HUES48 (cell line): ENCODE measurements at regions not wholly inside any gene's neighbourhood (a gene's known extent, or its start where the extent isn't known, plus 50 kb on each side); places are given as distances from the start of the nearest gene placed in this dataset.
"Not testable (repeated sequence)": the region's sequence is repeated elsewhere in the genome, so short reads cannot be mapped to it uniquely, and the experiment has no call there.

ENCODE experiments used
- H3K27ac ChIP-seq: one replicate; pipeline ENCODE4 v1.7.0; 2013; ENCODE audit warnings: low read depth, low read length, inconsistent platforms
- H3K27me3 ChIP-seq: 2 replicates; pipeline ENCODE4 v1.6.1; 2013; ENCODE audit warnings: mild to moderate bottlenecking, low read length; ENCODE audit not compliant: control insufficient read depth, insufficient read depth
- H3K36me3 ChIP-seq: 2 replicates; pipeline ENCODE4 v1.6.1; 2013; ENCODE audit warnings: low read length; ENCODE audit not compliant: control insufficient read depth, insufficient read depth
- H3K4me1 ChIP-seq: 2 replicates; pipeline ENCODE4 v1.6.1; 2013; ENCODE audit warnings: mild to moderate bottlenecking, low read length; ENCODE audit not compliant: control insufficient read depth, insufficient read depth
- H3K4me3 ChIP-seq: 2 replicates; pipeline ENCODE4 v1.5.1; 2013; ENCODE audit warnings: mild to moderate bottlenecking, low read depth, low read length
- H3K9ac ChIP-seq: 2 replicates; pipeline ENCODE4 v1.6.1; 2013; ENCODE audit warnings: mild to moderate bottlenecking, low read depth, low read length, moderate library complexity
- H3K9me3 ChIP-seq: 2 replicates; pipeline ENCODE4 v1.6.1; 2013; ENCODE audit warnings: low read length; ENCODE audit not compliant: control insufficient read depth, insufficient read depth

- H3K9ac ChIP-seq, H3K36me3 ChIP-seq, H3K27me3 ChIP-seq, H3K4me3 ChIP-seq, H3K4me1 ChIP-seq, H3K27ac ChIP-seq, H3K9me3 ChIP-seq: not testable (repeated sequence)
These were observed 227.3 kb upstream of the AMIGO2 start for GRCh38 chr12:47306773-47307679.

GRCh38 chr12:47306130-47306529, 226.4 kb upstream of the AMIGO2 start:
- H3K27ac ChIP-seq, result no peak overlapping the region
- H3K9ac ChIP-seq, result no peak overlapping the region
- H3K36me3 ChIP-seq, result no peaks in the 10 kb centered on the region
- no peaks in the 10 kb centered on the region for H3K27me3 ChIP-seq
- no peaks in the 10 kb centered on the region for H3K4me1 ChIP-seq
- H3K4me3 ChIP-seq, result no peak overlapping the region
- no peaks in the 10 kb centered on the region for H3K9me3 ChIP-seq

GRCh38 chr12:47305464-47305863, 225.7 kb upstream of the AMIGO2 start:
- no peak overlapping the region for H3K27ac ChIP-seq
- H3K36me3 ChIP-seq, result no peaks in the 10 kb centered on the region
- no peaks in the 10 kb centered on the region for H3K9me3 ChIP-seq
- no peak overlapping the region for H3K9ac ChIP-seq
- no peak overlapping the region for H3K4me3 ChIP-seq
- no peaks in the 10 kb centered on the region for H3K27me3 ChIP-seq
- H3K4me1 ChIP-seq, result no peaks in the 10 kb centered on the region

DNA sequence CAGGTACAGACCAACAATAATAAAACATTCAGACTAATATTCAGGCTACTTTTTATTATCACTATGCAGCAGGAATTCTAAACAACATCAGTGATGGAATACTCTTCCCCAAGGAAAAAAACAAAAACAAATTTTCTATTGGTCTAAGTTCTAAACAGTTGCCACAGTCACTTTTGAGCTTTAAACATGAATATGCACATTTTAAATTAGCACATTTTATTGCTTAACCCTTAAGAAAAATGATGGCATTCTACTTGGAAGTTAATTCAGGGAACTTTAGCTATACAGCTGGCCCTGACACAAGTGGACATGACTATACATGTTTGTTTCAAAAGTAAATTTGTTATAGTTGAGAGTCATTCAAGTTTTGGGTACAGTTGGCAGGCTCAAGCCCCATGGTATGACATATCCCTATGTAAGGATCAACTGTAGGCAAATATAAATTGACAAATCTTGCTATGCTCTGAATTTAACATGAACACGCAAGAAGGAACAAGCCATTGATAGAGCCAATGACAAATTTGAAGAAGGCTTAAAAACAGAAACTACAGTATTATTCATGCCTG, 224.3 kb upstream of the AMIGO2 start:
- Histone ChIP-seq H3K4me1 (no peaks in the 10 kb centered on the region), H3K9me3 (no peaks in the 10 kb centered on the region), H3K9ac (no peak overlapping the region), H3K36me3 (no peaks in the 10 kb centered on the region), H3K27ac (no peak overlapping the region), H3K4me3 (no peak overlapping the region), H3K27me3 (no peaks in the 10 kb centered on the region)

DNA sequence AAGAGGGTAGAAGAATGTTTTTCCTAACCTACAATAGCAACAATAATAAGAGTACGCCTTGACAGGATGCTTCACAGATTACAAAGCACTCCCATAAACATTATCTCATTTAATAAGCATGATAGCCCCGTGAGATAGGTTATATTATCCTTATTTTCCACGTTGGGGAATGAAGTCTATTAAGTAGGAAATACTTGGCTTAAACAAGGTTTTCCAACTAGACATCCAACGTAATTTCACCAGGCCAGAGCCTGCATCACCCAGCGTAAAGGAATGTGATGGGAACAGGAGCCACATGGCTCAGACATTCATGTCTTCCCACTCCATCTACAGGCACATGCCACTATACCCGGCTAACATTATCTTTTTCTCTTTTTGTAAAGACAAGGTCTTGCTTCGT, 223.4 kb upstream of the AMIGO2 start:
- H3K4me1 ChIP-seq, result no peaks in the 10 kb centered on the region
- H3K27me3 ChIP-seq, result no peaks in the 10 kb centered on the region
- H3K9ac ChIP-seq, result no peak overlapping the region
- H3K36me3 ChIP-seq, result no peaks in the 10 kb centered on the region
- H3K9me3 ChIP-seq, result no peaks in the 10 kb centered on the region
- no peak overlapping the region for H3K4me3 ChIP-seq
- H3K27ac ChIP-seq, result no peak overlapping the region

DNA sequence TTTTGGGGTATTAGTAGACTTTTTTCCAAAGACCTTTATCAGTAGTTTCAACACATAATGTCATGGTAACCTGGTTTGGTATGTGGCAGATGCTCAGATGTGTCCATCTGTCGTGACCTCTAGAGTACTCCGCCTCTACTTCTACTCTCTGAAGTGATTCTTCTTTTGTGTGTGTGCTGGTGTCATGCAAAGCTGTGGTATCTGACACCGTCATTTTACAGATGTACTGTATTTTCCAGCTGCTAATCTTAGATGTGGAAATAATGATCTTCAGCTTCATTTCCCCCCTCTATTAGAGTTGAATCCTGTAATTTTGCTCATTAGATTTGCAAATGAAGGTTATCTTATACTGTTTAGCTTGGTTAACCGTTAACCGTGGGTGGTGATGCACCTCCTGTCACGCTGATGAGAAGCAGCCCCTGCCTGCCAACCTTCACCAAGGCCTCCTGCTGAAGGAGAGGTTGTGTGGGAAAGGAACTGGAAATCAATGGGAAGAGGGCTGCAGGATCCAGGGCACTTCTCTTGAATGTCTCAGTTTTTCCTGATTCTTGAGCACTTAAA, 222.4 kb upstream of the AMIGO2 start:
- Histone ChIP-seq H3K36me3 (no peaks in the 10 kb centered on the region), H3K9ac (no peak overlapping the region), H3K27me3 (no peaks in the 10 kb centered on the region), H3K27ac (no peak overlapping the region), H3K4me1 (no peaks in the 10 kb centered on the region), H3K4me3 (no peak overlapping the region), H3K9me3 (no peaks in the 10 kb centered on the region)

DNA sequence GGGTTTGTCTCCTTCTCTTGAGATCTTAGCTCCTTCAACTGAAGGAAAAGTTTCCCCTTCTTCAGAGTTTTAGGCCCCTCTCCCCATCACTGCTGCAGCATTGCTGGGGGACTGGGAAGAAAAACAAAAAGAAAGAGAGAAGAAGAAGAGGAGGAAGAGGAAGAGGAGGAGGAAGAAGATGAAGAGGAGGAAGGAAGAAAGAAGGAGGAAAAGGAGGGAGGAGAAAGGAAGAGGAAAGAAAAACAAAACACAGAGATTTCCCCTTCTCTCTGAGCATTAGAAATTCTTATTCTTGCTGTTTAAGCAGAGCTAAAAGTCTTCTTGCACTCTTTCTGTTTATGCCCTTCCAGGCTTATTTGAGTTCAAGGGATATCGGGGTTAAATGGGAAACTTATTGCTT, 219.8 kb upstream of the AMIGO2 start:
- Histone ChIP-seq H3K27ac (no peak overlapping the region), H3K9ac (no peak overlapping the region), H3K4me1 (peaks cover 4% of the 10 kb centered on the region; the same call in 1 of the 2 replicates), H3K27me3 (no peaks in the 10 kb centered on the region), H3K36me3 (no peaks in the 10 kb centered on the region), H3K9me3 (no peaks in the 10 kb centered on the region), H3K4me3 (no peak overlapping the region)

DNA sequence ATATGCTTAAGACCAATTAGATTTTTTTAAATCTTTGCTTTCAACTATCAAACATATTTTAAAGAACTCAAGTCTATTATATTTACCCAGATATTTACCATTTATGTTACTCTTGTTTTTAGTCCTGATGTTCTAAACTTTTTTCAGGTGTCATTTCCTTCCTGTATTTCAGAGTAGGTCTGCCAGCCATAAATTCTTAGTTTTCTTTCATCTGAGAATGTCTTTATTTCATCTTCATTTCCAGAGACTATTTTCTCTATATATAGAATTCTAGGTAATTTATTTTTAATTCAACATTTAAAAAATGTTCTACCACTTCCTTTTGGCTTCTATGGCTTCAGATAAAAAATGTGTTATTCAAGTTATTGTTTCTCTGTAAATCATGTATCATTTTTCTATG, 218.2 kb upstream of the AMIGO2 start:
- no peak overlapping the region for H3K27ac ChIP-seq
- H3K27me3 ChIP-seq, result no peaks in the 10 kb centered on the region
- H3K9me3 ChIP-seq, result no peaks in the 10 kb centered on the region
- H3K4me3 ChIP-seq, result no peak overlapping the region
- no peak overlapping the region for H3K9ac ChIP-seq
- H3K36me3 ChIP-seq, result no peaks in the 10 kb centered on the region
- peaks cover 4% of the 10 kb centered on the region; the same call in 1 of the 2 replicates for H3K4me1 ChIP-seq

- peaks cover 4% of the 10 kb centered on the region; the same call in 1 of the 2 replicates for H3K4me1 ChIP-seq
- no peaks in the 10 kb centered on the region for H3K27me3 ChIP-seq
- no peak overlapping the region for H3K9ac ChIP-seq
- no peak overlapping the region for H3K27ac ChIP-seq
- H3K36me3 ChIP-seq, result no peaks in the 10 kb centered on the region
- H3K9me3 ChIP-seq, result no peaks in the 10 kb centered on the region
- no peak overlapping the region for H3K4me3 ChIP-seq
These were observed 217.1 kb upstream of the AMIGO2 start for GRCh38 chr12:47296828-47297227.

DNA sequence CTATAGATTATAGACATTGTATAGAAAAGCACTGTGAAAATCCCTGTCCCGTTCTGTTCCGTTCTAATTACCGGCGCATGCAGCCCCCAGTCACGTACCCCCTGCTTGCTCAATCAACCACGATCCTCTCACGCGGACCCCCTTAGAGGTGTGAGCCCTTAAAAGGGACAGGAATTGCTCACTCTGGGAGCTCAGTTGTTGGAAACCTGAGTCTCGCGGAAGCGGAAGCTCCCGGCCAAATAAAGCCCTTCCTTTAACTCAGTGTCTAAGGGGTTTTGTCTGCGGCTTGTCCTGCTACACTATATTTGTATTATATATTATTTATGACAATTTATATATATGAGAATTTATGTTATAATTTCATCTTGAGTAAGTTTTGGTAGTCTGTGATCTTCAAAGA, 213.6 kb upstream of the AMIGO2 start:
- Histone ChIP-seq H3K4me1 (peaks cover 4% of the 10 kb centered on the region; the same call in 1 of the 2 replicates), H3K9ac (no peak overlapping the region), H3K27ac (no peak overlapping the region), H3K27me3 (no peaks in the 10 kb centered on the region), H3K36me3 (no peaks in the 10 kb centered on the region), H3K4me3 (no peak overlapping the region), H3K9me3 (no peaks in the 10 kb centered on the region)

GRCh38 chr12:47286676-47287075, 206.9 kb upstream of the AMIGO2 start:
- Histone ChIP-seq H3K4me3 (no peak overlapping the region), H3K4me1 (peaks cover 3% of the 10 kb centered on the region), H3K27me3 (no peaks in the 10 kb centered on the region), H3K36me3 (no peaks in the 10 kb centered on the region), H3K9me3 (no peaks in the 10 kb centered on the region), H3K9ac (no peak overlapping the region), H3K27ac (no peak overlapping the region)
